Colonic mucosa (tissue), 4 donors: ENCODE measurements at regions not wholly inside any gene's neighbourhood (a gene's known extent, or its start where the extent isn't known, plus 50 kb on each side); places are given as distances from the start of the nearest gene placed in this dataset.

Experiments used
- DNase-seq: peaks from one replicate; pipeline ENCODE4 v3.0.0-alpha.2; 2020
- H3K27ac ChIP-seq: fragments of 200-600 bp; one replicate; pipeline ENCODE4 v1.8.0; 2021
- H3K27me3 ChIP-seq: fragments of 200-600 bp; one replicate; pipeline ENCODE4 v1.8.0; 2021
- H3K36me3 ChIP-seq: fragments of 200-600 bp; one replicate; pipeline ENCODE4 v1.8.0; 2021
- H3K4me1 ChIP-seq: fragments of 200-600 bp; one replicate; pipeline ENCODE4 v1.8.0; 2021; ENCODE audit warnings: mild to moderate bottlenecking
- H3K4me3 ChIP-seq: fragments of 200-600 bp; one replicate; pipeline ENCODE4 v1.8.0; 2021
- H3K9ac ChIP-seq, 2 donors: one replicate each; pipeline ENCODE4 v1.7.0; 2013; ENCODE audit warnings: control low read depth in 2 of 2, low read depth in 2 of 2, low read length in 2 of 2
- H3K9me3 ChIP-seq: fragments of 200-600 bp; one replicate; pipeline ENCODE4 v1.8.0; 2021
- intact Hi-C: fragments of 100-400 bp; cut with DNase I; formaldehyde crosslinking; loops from one replicate; pipeline ENCODE4 v1.14.1; 2022
- TF ChIP-seq, protein P1 (sequence below): fragments of 200-600 bp; IDR thresholded peaks from one replicate; pipeline ENCODE4 v1.8.0; 2022; ENCODE audit warnings: antibody characterized with exemption, mild to moderate bottlenecking
- donor health status: healthy.
- donor health status: DM: no; HTN: no; CAD: no.
- donor health status: DM: no; HTN: no; CAD: no.

DNA sequence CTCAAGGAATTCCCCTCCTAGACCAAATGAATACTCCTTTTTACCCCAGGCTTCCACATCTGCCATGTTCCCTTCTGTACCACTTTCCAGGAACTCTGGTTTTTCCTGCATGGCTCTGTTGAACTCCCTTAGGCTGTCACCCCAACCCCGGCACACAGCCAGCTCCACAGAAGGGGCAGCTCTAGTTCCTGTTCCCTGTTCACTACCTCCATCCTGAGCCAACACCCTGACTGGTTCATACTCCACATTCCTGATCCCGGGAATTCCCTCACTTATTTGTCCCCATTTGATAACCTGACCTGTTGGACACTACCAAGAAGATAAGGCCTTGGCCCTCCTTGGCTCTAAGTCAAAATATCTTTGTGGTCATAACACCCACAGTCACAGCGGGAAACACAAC is 280.9 kb upstream of the RAB6C start:
- DNase-seq: no peak
- Histone ChIP-seq H3K4me1 (no peaks in the 10 kb centered on the region), H3K27ac (no peak overlapping the region), H3K9me3 (no peaks in the 10 kb centered on the region), H3K4me3 (no peak overlapping the region), H3K9ac (no peak overlapping the region), H3K27me3 (no peaks in the 10 kb centered on the region), H3K36me3 (no peaks in the 10 kb centered on the region)
- TF ChIP-seq, protein P1, sequence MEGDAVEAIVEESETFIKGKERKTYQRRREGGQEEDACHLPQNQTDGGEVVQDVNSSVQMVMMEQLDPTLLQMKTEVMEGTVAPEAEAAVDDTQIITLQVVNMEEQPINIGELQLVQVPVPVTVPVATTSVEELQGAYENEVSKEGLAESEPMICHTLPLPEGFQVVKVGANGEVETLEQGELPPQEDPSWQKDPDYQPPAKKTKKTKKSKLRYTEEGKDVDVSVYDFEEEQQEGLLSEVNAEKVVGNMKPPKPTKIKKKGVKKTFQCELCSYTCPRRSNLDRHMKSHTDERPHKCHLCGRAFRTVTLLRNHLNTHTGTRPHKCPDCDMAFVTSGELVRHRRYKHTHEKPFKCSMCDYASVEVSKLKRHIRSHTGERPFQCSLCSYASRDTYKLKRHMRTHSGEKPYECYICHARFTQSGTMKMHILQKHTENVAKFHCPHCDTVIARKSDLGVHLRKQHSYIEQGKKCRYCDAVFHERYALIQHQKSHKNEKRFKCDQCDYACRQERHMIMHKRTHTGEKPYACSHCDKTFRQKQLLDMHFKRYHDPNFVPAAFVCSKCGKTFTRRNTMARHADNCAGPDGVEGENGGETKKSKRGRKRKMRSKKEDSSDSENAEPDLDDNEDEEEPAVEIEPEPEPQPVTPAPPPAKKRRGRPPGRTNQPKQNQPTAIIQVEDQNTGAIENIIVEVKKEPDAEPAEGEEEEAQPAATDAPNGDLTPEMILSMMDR: no peak
- intact Hi-C loops: no loop called here

- no peak for DNase-seq
- H3K4me1 ChIP-seq: no peaks in the 10 kb centered on the region
These were observed 279.5 kb upstream of the RAB6C start for GRCh38 chr2:129699781-129700573.

DNA sequence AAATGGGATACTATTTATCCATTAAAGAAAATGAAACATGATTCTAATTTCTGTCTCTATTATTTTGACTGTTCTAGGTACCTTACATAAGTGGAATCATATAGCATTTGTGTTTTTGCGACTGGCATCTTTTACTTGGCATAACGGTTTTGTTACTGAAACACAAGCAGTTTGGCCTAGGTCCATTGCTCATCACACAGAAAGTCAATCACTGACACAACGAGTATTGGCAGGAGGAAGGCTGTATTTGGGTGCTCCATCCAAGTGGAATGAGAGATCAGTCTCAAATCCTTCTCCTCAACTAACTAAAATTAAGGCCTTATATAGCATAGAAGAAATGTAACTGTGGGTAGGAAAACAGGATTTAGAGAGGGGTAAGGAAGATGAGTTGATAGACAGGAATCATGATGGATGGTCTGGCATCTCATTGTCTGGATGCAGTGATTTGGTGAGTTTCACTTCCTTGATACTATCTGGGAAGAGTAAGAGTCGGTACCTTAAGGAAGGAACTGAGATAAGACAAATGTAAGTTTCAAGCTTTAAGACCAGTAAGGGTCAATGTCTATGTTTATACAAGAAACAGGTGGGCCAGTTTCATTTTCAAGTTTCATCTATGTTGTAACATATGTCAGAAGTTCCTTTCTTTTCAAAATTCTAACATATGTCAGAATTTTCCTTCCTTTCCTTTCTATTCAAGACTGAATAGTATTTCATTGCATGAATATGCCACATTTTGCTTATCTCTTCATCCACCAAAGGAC is 276.9 kb upstream of the RAB6C start:
- no peaks in the 10 kb centered on the region for H3K4me1 ChIP-seq
- H3K4me3 ChIP-seq: no peak overlapping the region
- H3K9me3 ChIP-seq: no peaks in the 10 kb centered on the region
- H3K9ac ChIP-seq: no peak overlapping the region
- no peak for DNase-seq
- TF ChIP-seq, protein P1: no peak
- H3K27me3 ChIP-seq: no peaks in the 10 kb centered on the region
- no peak overlapping the region for H3K27ac ChIP-seq
- no peaks in the 10 kb centered on the region for H3K36me3 ChIP-seq
- intact Hi-C loops: no loop called here

More at GRCh38 chr2:129699781-129700573, 279.5 kb upstream of the RAB6C start:
- Histone ChIP-seq H3K36me3 (no peaks in the 10 kb centered on the region), H3K27me3 (no peaks in the 10 kb centered on the region), H3K9ac (no peak overlapping the region), H3K9me3 (no peaks in the 10 kb centered on the region), H3K27ac (no peak overlapping the region), H3K4me3 (no peak overlapping the region)
- intact Hi-C loops: no loop called here
- TF ChIP-seq, protein P1: no peak

DNA sequence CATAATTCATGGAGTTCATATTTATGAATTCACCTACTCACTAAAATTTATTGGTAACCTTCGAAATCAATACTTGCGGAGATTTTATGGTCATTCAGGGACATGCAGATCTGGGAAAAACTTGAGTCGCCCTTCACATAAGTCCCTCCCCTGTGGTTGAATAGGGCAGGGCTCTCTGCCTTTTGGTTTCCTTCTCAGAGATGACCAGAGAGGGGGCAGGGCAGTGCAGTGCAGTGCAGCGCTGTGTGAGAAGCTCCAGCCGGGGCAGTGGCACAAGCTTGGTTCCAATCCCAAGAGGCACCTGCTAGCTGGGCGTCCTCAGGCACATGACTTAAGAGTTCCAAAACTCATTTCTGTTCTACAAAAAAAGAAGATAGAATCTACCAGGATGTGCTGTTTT is 274.4 kb upstream of the RAB6C start:
- no peaks in the 10 kb centered on the region for H3K9me3 ChIP-seq
- H3K36me3 ChIP-seq: no peaks in the 10 kb centered on the region
- no peak for DNase-seq
- TF ChIP-seq, protein P1: no peak
- no peak overlapping the region for H3K9ac ChIP-seq
- H3K27ac ChIP-seq: no peak overlapping the region
- no peaks in the 10 kb centered on the region for H3K27me3 ChIP-seq
- H3K4me1 ChIP-seq: no peaks in the 10 kb centered on the region
- intact Hi-C loops: no loop called here
- H3K4me3 ChIP-seq: no peak overlapping the region

DNA sequence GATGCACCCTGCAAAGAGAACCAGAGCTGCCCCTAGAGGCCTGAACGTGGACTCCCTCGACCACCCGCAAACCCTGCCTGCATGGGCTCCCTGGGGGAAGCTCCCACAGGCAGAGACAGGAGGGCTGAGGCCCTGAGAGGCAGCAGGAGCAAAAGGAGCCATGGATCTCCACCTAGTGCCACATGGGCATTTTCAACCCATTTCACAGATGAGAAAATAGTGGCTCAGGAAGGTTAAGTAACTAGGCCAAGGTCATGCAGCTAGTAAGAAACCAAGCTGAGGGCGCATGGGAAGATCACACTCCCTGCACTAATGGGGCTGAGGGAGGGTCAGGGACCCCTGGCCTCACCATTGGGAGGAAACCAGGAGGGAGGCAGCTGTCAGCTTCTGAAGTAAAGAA is 271.7 kb upstream of the RAB6C start:
- intact Hi-C loops: no loop called here
- no peak for DNase-seq
- Histone ChIP-seq H3K9ac (no peak overlapping the region), H3K36me3 (no peaks in the 10 kb centered on the region), H3K27ac (no peak overlapping the region), H3K9me3 (no peaks in the 10 kb centered on the region), H3K4me3 (no peak overlapping the region), H3K27me3 (no peaks in the 10 kb centered on the region), H3K4me1 (no peaks in the 10 kb centered on the region)
- TF ChIP-seq, protein P1: no peak
